Thyroid gland (tissue), 4 donors: ENCODE measurements at regions not wholly inside any gene's neighbourhood (a gene's known extent, or its start where the extent isn't known, plus 50 kb on each side); places are given as distances from the start of the nearest gene placed in this dataset.

Source experiments
- CTCF ChIP-seq, 6 experiments: fragments of 200-600 bp in 3 of 6; fragments of 450-650 bp in 3 of 6; sonication (generic) in 3 of 6; IDR thresholded peaks; one replicate each; pipeline ENCODE4 v1.5.1; 2016 to 2019; ENCODE audit warnings: antibody characterized with exemption in 6 of 6, mild to moderate bottlenecking in 2 of 6, inconsistent platforms in 1 of 6, moderate library complexity in 1 of 6
- POLR2A ChIP-seq, 2 donors: fragments of 450-650 bp; IDR thresholded peaks; one replicate each; pipeline ENCODE4 v1.6.1; 2017; ENCODE audit warnings: antibody characterized with exemption in 2 of 2, mild to moderate bottlenecking in 2 of 2, moderate library complexity in 1 of 2

GRCh38 chr3:76827701-76828226 is 212.1 kb upstream of the ROBO2 start:
- no peak for TF ChIP-seq CTCF (IDR thresholded peaks at IDR 0.05)
- TF ChIP-seq POLR2A (IDR thresholded peaks at IDR 0.05) = no peak
